Neural cell (in vitro differentiated cells): ENCODE measurements at regions not wholly inside any gene's neighbourhood (a gene's known extent, or its start where the extent isn't known, plus 50 kb on each side); places are given as distances from the start of the nearest gene placed in this dataset.
"Not testable (repeated sequence)": the region's sequence is repeated elsewhere in the genome, so short reads cannot be mapped to it uniquely, and the experiment has no call there.

Source experiments
- H2AFZ ChIP-seq: fragments of 200-600, 300-800 bp; sonication (generic), shearing (Covaris generic); 2 replicates; pipeline ENCODE4 v1.6.0; 2014; ENCODE audit warnings: low read depth, mild to moderate bottlenecking, antibody characterized with exemption, low read length, moderate library complexity
- H3F3A ChIP-seq: fragments of 200-600 bp; shearing (Covaris generic); 2 replicates; pipeline ENCODE4 v1.6.1; 2016; ENCODE audit warnings: mild to moderate bottlenecking, moderate library complexity, mixed read lengths, antibody characterized with exemption, low read length; ENCODE audit not compliant: insufficient read depth, poor library complexity, severe bottlenecking
- H3K27ac ChIP-seq: fragments of 200-600, 300-800 bp; sonication (generic), shearing (Covaris generic); 2 replicates; pipeline ENCODE4 v1.5.1; 2014; ENCODE audit warnings: mild to moderate bottlenecking, low read length, moderate library complexity
- H3K27me3 ChIP-seq: fragments of 300-800, 200-600 bp; sonication (generic), shearing (Covaris generic); 2 replicates; pipeline ENCODE4 v1.6.0; 2014; ENCODE audit warnings: mild to moderate bottlenecking, low read depth, low read length, moderate library complexity; ENCODE audit not compliant: insufficient read depth
- H3K36me3 ChIP-seq: fragments of 300-800, 200-600 bp; sonication (generic), shearing (Covaris generic); 2 replicates; pipeline ENCODE4 v1.5.1; 2014; ENCODE audit warnings: mild to moderate bottlenecking, antibody characterized with exemption, low read length, moderate library complexity; ENCODE audit not compliant: insufficient read depth
- H3K4me2 ChIP-seq: fragments of 300-800, 200-600 bp; sonication (generic), shearing (Covaris generic); 2 replicates; pipeline ENCODE4 v1.6.0; 2014; ENCODE audit warnings: mild to moderate bottlenecking, low read length
- H3K4me3 ChIP-seq: fragments of 300-800, 200-600 bp; sonication (generic), shearing (Covaris generic); 2 replicates; pipeline ENCODE4 v1.5.1; 2014; ENCODE audit warnings: mild to moderate bottlenecking, low read length, moderate library complexity
- H3K79me2 ChIP-seq: fragments of 200-600 bp; shearing (Covaris generic); replicated peaks from 2 replicates; pipeline ENCODE4 v1.6.0; 2014; ENCODE audit warnings: mild to moderate bottlenecking, low read length, moderate library complexity; ENCODE audit not compliant: insufficient read depth
- H3K9ac ChIP-seq: fragments of 300-800, 200-600 bp; sonication (generic), shearing (Covaris generic); 2 replicates; pipeline ENCODE4 v1.6.1; 2016; ENCODE audit warnings: mild to moderate bottlenecking, low read length, mixed read lengths
- H3K9me2 ChIP-seq: fragments of 200-600 bp; shearing (Covaris generic); 2 replicates; pipeline ENCODE4 v1.6.1; 2016; ENCODE audit warnings: mild to moderate bottlenecking, low read length, mixed read lengths; ENCODE audit not compliant: insufficient read depth
- H3K9me3 ChIP-seq: fragments of 200-600, 300-800 bp; sonication (generic), shearing (Covaris generic); 2 replicates; pipeline ENCODE4 v1.6.1; 2016; ENCODE audit warnings: mild to moderate bottlenecking, mixed run types, low read length, moderate library complexity, mixed read lengths
- H4K20me1 ChIP-seq: fragments of 200-600 bp; shearing (Covaris generic); 2 replicates; pipeline ENCODE4 v1.6.1; 2016; ENCODE audit warnings: mild to moderate bottlenecking, mixed run types; ENCODE audit not compliant: insufficient read depth
- EP300 ChIP-seq: fragments of 450-650 bp; conservative IDR thresholded peaks from 2 replicates; pipeline ENCODE4 v1.6.1; 2014; ENCODE audit warnings: antibody characterized with exemption, mild to moderate bottlenecking, moderate library complexity; ENCODE audit not compliant: poor library complexity, severe bottlenecking
- EZH2 ChIP-seq: fragments of 200-600, 300-800 bp; shearing (Covaris generic), sonication (generic); IDR thresholded peaks from 2 replicates; pipeline ENCODE4 v1.6.1; 2014; ENCODE audit warnings: antibody characterized with exemption, low read length, borderline replicate concordance, mild to moderate bottlenecking; ENCODE audit not compliant: insufficient read depth, poor library complexity, severe bottlenecking
- MXI1 ChIP-seq: fragments of 450-650 bp; conservative IDR thresholded peaks from 2 replicates; pipeline ENCODE4 v1.6.1; 2014; ENCODE audit warnings: antibody characterized with exemption, mild to moderate bottlenecking; ENCODE audit not compliant: poor library complexity, severe bottlenecking
- POLR2AphosphoS5 ChIP-seq: IDR thresholded peaks from 2 replicates; pipeline ENCODE4 v1.6.1; 2012
- RAD21 ChIP-seq: fragments of 450-650 bp; conservative IDR thresholded peaks from 2 replicates; pipeline ENCODE4 v1.6.1; 2014; ENCODE audit warnings: antibody characterized with exemption, mild to moderate bottlenecking, moderate library complexity
- TAF1 ChIP-seq: IDR thresholded peaks from 2 replicates; pipeline ENCODE4 v1.6.1; 2012; ENCODE audit warnings: low read depth
- TF ChIP-seq, protein P1 (sequence below): fragments of 450-650 bp; IDR thresholded peaks from 2 replicates; pipeline ENCODE4 v1.5.1; 2014; ENCODE audit warnings: antibody characterized with exemption, mild to moderate bottlenecking, moderate library complexity; ENCODE audit not compliant: poor library complexity, severe bottlenecking
- TF ChIP-seq, protein P2 (sequence below): IDR thresholded peaks from 2 replicates; pipeline ENCODE4 v1.6.1; 2012; ENCODE audit warnings: borderline replicate concordance

DNA sequence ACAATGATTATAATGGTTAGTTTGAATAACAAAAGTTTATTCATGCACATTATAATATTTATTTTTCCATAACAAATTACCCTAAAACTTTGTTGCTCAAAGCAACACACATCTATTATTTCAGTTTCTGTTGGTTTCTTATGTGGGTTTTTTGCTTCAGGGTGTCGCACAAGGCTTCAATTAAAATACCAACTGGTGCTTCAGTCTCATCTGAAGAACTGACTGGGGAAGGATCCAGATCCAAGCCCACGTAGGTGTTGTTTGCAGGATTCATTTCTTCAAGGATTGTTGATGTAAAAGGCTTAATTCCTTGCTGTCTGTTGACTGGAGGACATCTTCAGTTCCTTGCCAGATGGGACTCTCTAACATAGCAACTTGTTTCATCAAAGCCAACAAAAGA, 747.2 kb upstream of the PCDH20 start:
- no peaks in the 10 kb centered on the region for H3K9me3 ChIP-seq
- H3K9me2 ChIP-seq = no peaks in the 10 kb centered on the region
- H3K27me3 ChIP-seq = no peaks in the 10 kb centered on the region
- TF ChIP-seq MXI1 = no peak
- no peak for TF ChIP-seq EZH2
- TF ChIP-seq, protein P1, sequence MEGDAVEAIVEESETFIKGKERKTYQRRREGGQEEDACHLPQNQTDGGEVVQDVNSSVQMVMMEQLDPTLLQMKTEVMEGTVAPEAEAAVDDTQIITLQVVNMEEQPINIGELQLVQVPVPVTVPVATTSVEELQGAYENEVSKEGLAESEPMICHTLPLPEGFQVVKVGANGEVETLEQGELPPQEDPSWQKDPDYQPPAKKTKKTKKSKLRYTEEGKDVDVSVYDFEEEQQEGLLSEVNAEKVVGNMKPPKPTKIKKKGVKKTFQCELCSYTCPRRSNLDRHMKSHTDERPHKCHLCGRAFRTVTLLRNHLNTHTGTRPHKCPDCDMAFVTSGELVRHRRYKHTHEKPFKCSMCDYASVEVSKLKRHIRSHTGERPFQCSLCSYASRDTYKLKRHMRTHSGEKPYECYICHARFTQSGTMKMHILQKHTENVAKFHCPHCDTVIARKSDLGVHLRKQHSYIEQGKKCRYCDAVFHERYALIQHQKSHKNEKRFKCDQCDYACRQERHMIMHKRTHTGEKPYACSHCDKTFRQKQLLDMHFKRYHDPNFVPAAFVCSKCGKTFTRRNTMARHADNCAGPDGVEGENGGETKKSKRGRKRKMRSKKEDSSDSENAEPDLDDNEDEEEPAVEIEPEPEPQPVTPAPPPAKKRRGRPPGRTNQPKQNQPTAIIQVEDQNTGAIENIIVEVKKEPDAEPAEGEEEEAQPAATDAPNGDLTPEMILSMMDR = no peak
- no peak for TF ChIP-seq RAD21
- TF ChIP-seq, protein P2, sequence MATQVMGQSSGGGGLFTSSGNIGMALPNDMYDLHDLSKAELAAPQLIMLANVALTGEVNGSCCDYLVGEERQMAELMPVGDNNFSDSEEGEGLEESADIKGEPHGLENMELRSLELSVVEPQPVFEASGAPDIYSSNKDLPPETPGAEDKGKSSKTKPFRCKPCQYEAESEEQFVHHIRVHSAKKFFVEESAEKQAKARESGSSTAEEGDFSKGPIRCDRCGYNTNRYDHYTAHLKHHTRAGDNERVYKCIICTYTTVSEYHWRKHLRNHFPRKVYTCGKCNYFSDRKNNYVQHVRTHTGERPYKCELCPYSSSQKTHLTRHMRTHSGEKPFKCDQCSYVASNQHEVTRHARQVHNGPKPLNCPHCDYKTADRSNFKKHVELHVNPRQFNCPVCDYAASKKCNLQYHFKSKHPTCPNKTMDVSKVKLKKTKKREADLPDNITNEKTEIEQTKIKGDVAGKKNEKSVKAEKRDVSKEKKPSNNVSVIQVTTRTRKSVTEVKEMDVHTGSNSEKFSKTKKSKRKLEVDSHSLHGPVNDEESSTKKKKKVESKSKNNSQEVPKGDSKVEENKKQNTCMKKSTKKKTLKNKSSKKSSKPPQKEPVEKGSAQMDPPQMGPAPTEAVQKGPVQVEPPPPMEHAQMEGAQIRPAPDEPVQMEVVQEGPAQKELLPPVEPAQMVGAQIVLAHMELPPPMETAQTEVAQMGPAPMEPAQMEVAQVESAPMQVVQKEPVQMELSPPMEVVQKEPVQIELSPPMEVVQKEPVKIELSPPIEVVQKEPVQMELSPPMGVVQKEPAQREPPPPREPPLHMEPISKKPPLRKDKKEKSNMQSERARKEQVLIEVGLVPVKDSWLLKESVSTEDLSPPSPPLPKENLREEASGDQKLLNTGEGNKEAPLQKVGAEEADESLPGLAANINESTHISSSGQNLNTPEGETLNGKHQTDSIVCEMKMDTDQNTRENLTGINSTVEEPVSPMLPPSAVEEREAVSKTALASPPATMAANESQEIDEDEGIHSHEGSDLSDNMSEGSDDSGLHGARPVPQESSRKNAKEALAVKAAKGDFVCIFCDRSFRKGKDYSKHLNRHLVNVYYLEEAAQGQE = no peak
- no peak overlapping the region for H3K4me2 ChIP-seq
- H3K79me2 ChIP-seq = no peaks in the 10 kb centered on the region
- no peak overlapping the region for H3K27ac ChIP-seq
- H3K36me3 ChIP-seq = no peaks in the 10 kb centered on the region
- H2AFZ ChIP-seq = no peak overlapping the region
- H3K4me3 ChIP-seq = no peak overlapping the region
- no peaks in the 10 kb centered on the region for H4K20me1 ChIP-seq
- H3K9ac ChIP-seq = no peak overlapping the region
- no peaks in the 10 kb centered on the region for H3F3A ChIP-seq

DNA sequence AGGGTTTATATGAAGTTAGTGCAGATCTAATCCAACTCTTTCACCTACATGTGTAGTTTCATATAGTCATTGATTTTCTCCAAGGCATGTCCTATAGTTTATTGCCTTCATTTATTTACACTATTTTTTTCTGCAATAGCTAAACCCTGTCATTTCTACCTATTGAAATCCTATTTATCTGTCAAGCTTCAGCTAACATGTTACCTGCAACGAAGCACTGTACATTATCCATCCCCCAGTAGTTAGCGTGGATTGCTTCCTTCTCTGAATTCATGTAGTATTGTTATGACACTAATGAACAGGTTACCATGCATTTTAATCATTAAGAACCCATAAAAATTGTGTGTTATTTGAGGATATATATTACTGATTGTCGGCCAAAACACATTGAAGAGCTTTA, 742.9 kb upstream of the PCDH20 start:
- no peaks in the 10 kb centered on the region for H3K27me3 ChIP-seq
- H3K4me3 ChIP-seq = no peak overlapping the region
- no peaks in the 10 kb centered on the region for H4K20me1 ChIP-seq
- TF ChIP-seq, protein P1 = no peak
- TF ChIP-seq, protein P2 = no peak
- TF ChIP-seq EP300 (peak; percentile 84), POLR2AphosphoS5 (peak; percentile 66), TAF1 (no peak), MXI1 (no peak), EZH2 (no peak)
- H3F3A ChIP-seq = no peaks in the 10 kb centered on the region
- no peaks in the 10 kb centered on the region for H3K79me2 ChIP-seq
- H3K4me2 ChIP-seq = no peak overlapping the region
- no peaks in the 10 kb centered on the region for H3K9me3 ChIP-seq
- no peaks in the 10 kb centered on the region for H3K36me3 ChIP-seq
- no peak overlapping the region for H3K27ac ChIP-seq
- no peaks in the 10 kb centered on the region for H3K9me2 ChIP-seq
- no peak overlapping the region for H3K9ac ChIP-seq
- no peak overlapping the region for H2AFZ ChIP-seq

DNA sequence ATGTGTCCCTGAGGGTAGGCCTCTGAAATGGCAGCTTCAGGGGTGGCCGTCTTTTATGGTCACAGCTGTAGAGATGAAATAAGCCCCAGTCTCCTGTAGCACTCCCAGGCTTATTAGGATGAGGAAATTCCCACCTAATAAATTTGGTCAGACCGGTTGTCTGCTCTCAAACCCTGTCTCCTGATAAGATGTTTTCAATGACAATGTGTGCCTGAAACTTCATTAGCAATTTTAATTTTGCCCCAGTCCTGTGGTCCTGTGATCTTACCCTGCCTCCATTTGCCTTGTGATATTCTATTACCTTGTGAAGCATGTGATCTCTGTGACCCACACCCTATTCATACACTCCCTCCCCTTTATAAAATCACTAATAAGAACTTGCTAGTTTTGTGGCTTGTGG, 736.1 kb upstream of the PCDH20 start:
- not testable (repeated sequence) for H3K4me3 ChIP-seq, H3K36me3 ChIP-seq, H3K9me3 ChIP-seq, H3K27me3 ChIP-seq, H3K27ac ChIP-seq, H3F3A ChIP-seq, H3K9me2 ChIP-seq, H3K4me2 ChIP-seq, H3K9ac ChIP-seq, H3K79me2 ChIP-seq, H2AFZ ChIP-seq, H4K20me1 ChIP-seq
